Endothelial cell of umbilical vein (primary cell): ENCODE measurements at regions not wholly inside any gene's neighbourhood (a gene's known extent, or its start where the extent isn't known, plus 50 kb on each side); places are given as distances from the start of the nearest gene placed in this dataset.

ENCODE experiments used
- CTCF ChIP-seq, 2 donors: IDR thresholded peaks; 1 replicate in 1 of 2; 2 replicates in 1 of 2; pipeline ENCODE4 v1.5.1; 2011; ENCODE audit warnings: low read length in 2 of 2, mild to moderate bottlenecking in 2 of 2, moderate library complexity in 2 of 2, control low read depth in 1 of 2, inconsistent platforms in 1 of 2, low read depth in 1 of 2; ENCODE audit not compliant: insufficient read depth in 1 of 2; ENCODE audit errors: extremely low read depth in 1 of 2
- EZH2 ChIP-seq: IDR thresholded peaks from 2 replicates; pipeline ENCODE4 v1.6.1; 2012; ENCODE audit warnings: borderline replicate concordance, low read depth, mild to moderate bottlenecking, moderate library complexity, low read length, inconsistent platforms; ENCODE audit not compliant: severe bottlenecking
- FOS ChIP-seq: IDR thresholded peaks from 2 replicates; pipeline ENCODE4 v1.6.1; 2011; ENCODE audit warnings: mild to moderate bottlenecking, low read length, moderate library complexity, borderline replicate concordance; ENCODE audit not compliant: insufficient read depth
- GATA2 ChIP-seq: IDR thresholded peaks from 2 replicates; pipeline ENCODE4 v1.7.0; 2011; ENCODE audit warnings: low read depth, mild to moderate bottlenecking, moderate library complexity, mixed read lengths, low read length; ENCODE audit not compliant: insufficient read length, insufficient read depth
- JUN ChIP-seq: IDR thresholded peaks from 2 replicates; pipeline ENCODE4 v1.6.1; 2011; ENCODE audit warnings: borderline replicate concordance, low read depth; ENCODE audit not compliant: insufficient read length, insufficient read depth
- MAX ChIP-seq: IDR thresholded peaks from 2 replicates; pipeline ENCODE4 v1.6.1; 2011; ENCODE audit not compliant: insufficient read depth, insufficient read length
- MYC ChIP-seq: IDR thresholded peaks from one replicate; pipeline ENCODE4 v1.6.1; 2011; ENCODE audit warnings: mild to moderate bottlenecking, low read depth, low read length
- POLR2A ChIP-seq: IDR thresholded peaks from 2 replicates; pipeline ENCODE4 v1.6.1; 2012; ENCODE audit warnings: low read depth, mild to moderate bottlenecking, control low read depth, low read length
- POLR2AphosphoS5 ChIP-seq: IDR thresholded peaks from 2 replicates; pipeline ENCODE4 v1.6.1; 2012; ENCODE audit warnings: low read depth, mild to moderate bottlenecking, control low read depth, low read length, moderate library complexity; ENCODE audit not compliant: insufficient read depth

GRCh38 chr20:11173916-11174315 is 500.1 kb upstream of the JAG1 start:
- TF ChIP-seq CTCF (IDR thresholded peaks at IDR 0.05; ENCODE audit: extremely low read depth in 1 of 2, insufficient read depth in 1 of 2, low read depth in 1 of 2, low read length in 2 of 2): no peak
- no peak for TF ChIP-seq EZH2
- no peak for TF ChIP-seq MAX
- TF ChIP-seq JUN: no peak
- no peak for TF ChIP-seq POLR2A
- TF ChIP-seq GATA2: no peak
- no peak for TF ChIP-seq MYC
- TF ChIP-seq POLR2AphosphoS5: no peak
- TF ChIP-seq FOS: no peak
